Mucosa of descending colon (tissue), 3 donors: ENCODE measurements at regions not wholly inside any gene's neighbourhood (a gene's known extent, or its start where the extent isn't known, plus 50 kb on each side); places are given as distances from the start of the nearest gene placed in this dataset.
"Not testable (repeated sequence)": the region's sequence is repeated elsewhere in the genome, so short reads cannot be mapped to it uniquely, and the experiment has no call there.

ENCODE experiments used
- ATAC-seq: fragments of 200-7000 bp; cut with Tn5 transposase; one replicate; pipeline ENCODE4 v1.9.1; 2020; ENCODE audit warnings: mild to moderate bottlenecking, moderate library complexity
- DNase-seq, 3 donors: peaks; one replicate each; pipeline ENCODE4 v3.0.0-alpha.2; 2020
- H3K36me3 ChIP-seq: fragments of 200-600 bp; one replicate; pipeline ENCODE4 v1.8.0; 2021; ENCODE audit warnings: low read depth, mild to moderate bottlenecking
- H3K4me1 ChIP-seq: fragments of 200-600 bp; one replicate; pipeline ENCODE4 v1.8.0; 2021; ENCODE audit warnings: low read depth, mild to moderate bottlenecking
- H3K4me3 ChIP-seq: fragments of 200-600 bp; one replicate; pipeline ENCODE4 v1.8.0; 2021; ENCODE audit warnings: mild to moderate bottlenecking
- H3K9me3 ChIP-seq: fragments of 200-600 bp; one replicate; pipeline ENCODE4 v1.8.0; 2021; ENCODE audit warnings: mild to moderate bottlenecking
- intact Hi-C, 2 donors: fragments of 100-400 bp; cut with DNase I in 1 of 2; cut with micrococcal nuclease in 1 of 2; formaldehyde crosslinking; loops; one replicate each; pipeline versions ENCODE4 v1.11.0 to v1.11.1; 2022; cut with DNase I, micrococcal nuclease
- TF ChIP-seq, protein P1 (sequence below): fragments of 200-600 bp; IDR thresholded peaks from one replicate; pipeline ENCODE4 v1.8.0; 2022; ENCODE audit warnings: antibody characterized with exemption, mild to moderate bottlenecking
- donor health status: DM: no; HTN: no; CAD: no; lungs with moderate emphysema.
- donor health status: DM: no; HTN: no; CAD: no.
- donor health status: DM: no; HTN: yes; CAD: no.

DNA sequence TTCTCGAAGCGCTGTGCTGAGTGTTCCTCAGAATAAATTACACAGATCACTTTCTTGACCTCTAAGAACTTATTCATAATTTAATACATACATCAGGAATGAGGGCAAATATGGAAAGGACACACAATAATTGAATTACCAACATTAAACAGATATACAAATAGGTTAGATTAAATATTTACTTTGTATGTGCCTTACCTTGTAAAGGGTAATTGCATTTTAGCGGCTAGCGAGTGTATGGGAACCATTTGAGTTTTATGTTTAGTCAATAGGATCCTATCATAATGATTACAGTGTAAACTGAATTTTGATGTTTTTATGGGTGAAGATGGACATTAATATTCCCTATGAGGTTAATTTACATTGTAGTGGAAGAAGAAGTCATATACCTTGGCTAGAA lies 1187.1 kb upstream of the WWC1 start:
- no peaks in the 10 kb centered on the region for H3K9me3 ChIP-seq
- ATAC-seq, result no peak
- H3K36me3 ChIP-seq, result no peaks in the 10 kb centered on the region
- intact Hi-C loops, result no loop called here
- no peaks in the 10 kb centered on the region for H3K4me1 ChIP-seq
- no peak overlapping the region for H3K4me3 ChIP-seq
- DNase-seq, result no peak
- TF ChIP-seq, protein P1, sequence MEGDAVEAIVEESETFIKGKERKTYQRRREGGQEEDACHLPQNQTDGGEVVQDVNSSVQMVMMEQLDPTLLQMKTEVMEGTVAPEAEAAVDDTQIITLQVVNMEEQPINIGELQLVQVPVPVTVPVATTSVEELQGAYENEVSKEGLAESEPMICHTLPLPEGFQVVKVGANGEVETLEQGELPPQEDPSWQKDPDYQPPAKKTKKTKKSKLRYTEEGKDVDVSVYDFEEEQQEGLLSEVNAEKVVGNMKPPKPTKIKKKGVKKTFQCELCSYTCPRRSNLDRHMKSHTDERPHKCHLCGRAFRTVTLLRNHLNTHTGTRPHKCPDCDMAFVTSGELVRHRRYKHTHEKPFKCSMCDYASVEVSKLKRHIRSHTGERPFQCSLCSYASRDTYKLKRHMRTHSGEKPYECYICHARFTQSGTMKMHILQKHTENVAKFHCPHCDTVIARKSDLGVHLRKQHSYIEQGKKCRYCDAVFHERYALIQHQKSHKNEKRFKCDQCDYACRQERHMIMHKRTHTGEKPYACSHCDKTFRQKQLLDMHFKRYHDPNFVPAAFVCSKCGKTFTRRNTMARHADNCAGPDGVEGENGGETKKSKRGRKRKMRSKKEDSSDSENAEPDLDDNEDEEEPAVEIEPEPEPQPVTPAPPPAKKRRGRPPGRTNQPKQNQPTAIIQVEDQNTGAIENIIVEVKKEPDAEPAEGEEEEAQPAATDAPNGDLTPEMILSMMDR, result no peak

DNA sequence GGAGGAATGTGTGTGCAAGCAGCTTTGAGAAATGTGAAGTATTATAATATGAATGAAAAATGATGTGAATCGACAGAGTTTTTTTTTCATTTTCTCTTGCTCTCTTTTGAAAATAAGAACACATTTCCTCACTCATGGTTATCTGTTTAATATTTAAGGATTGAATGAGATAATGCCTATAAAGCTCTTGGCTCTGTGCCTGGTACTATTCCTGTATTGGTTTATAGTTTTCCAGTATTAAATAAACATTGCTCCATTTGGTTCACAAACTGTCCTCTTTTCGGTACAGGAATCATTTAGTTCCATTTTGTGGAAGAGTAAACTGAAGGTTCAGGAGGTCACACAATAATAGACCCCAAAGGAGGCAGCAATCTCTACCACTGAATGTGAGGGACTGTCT lies 1185.5 kb upstream of the WWC1 start:
- TF ChIP-seq, protein P1, result no peak
- peak in 1 of 3 donors; percentile 7 for DNase-seq
- intact Hi-C loops, result no loop called here
- H3K4me3 ChIP-seq, result no peak overlapping the region
- H3K9me3 ChIP-seq, result no peaks in the 10 kb centered on the region
- no peak for ATAC-seq
- no peaks in the 10 kb centered on the region for H3K36me3 ChIP-seq
- no peaks in the 10 kb centered on the region for H3K4me1 ChIP-seq

DNA sequence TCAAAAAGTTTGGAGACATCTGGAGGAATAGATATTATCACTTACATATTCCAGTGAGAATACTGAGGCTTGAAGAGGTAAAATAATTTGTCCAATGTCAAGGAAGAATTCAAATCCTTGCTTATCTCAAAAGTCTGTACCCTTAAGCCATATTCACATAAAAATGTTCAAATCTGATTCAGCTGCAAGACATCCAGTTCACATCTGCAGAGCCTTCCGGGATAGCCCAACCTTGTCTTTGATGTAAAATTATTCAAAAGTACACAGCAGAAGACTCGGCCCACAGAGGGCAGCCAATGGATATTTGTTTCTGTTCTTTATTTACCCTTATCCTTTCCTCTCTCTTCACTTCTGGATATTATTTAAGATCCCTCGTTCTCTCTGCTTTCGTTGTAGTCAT lies 1183.8 kb upstream of the WWC1 start:
- intact Hi-C loops, result no loop called here
- TF ChIP-seq, protein P1, result no peak
- ATAC-seq, result no peak
- Histone ChIP-seq H3K4me1 (no peaks in the 10 kb centered on the region), H3K36me3 (no peaks in the 10 kb centered on the region), H3K9me3 (no peaks in the 10 kb centered on the region), H3K4me3 (no peak overlapping the region)
- DNase-seq, result no peak

DNA sequence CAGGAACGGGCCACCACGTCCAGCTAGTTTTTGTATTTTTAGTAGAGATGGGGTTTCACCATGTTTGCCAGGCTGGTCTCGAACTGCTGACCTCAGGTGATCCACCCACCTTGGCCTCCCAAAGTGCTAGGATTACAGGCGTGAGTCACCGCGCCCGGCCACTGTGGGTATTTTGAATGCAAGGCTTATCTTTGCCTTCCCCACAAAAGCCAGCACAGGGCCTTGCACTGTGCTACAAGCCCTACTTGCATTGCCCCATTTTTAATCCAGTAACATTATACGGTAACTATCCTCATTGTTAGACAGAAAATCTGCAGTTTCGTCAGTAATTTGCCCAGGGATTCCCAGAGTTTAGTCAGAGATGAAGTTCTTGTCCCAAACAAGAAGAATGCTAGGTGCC lies 1183.2 kb upstream of the WWC1 start:
- H3K9me3 ChIP-seq, H3K4me1 ChIP-seq, H3K4me3 ChIP-seq, DNase-seq, H3K36me3 ChIP-seq, ATAC-seq, intact Hi-C loops: not testable (repeated sequence)

DNA sequence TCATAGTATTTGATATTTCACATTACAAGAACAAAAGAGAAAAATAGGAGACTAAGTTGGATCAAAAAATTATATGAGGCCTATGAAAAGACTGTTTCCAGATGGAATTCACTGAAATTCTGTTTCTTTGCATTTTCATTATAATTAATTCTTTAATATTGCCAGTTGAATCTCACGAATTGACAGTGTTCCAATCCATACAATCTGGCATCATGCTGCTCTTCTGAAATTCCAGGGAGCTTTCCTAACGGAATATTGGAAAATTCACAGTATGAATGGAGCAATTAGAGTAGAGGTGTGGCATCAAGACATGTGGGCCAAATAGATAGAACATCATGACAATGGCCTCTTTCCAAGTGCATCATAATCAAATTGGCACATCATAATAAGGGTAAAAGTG lies 1178.9 kb upstream of the WWC1 start:
- DNase-seq, result no peak
- Histone ChIP-seq H3K9me3 (no peaks in the 10 kb centered on the region), H3K4me3 (no peak overlapping the region), H3K36me3 (no peaks in the 10 kb centered on the region), H3K4me1 (no peaks in the 10 kb centered on the region)
- ATAC-seq, result no peak
- TF ChIP-seq, protein P1, result no peak
- intact Hi-C loops, result no loop called here

DNA sequence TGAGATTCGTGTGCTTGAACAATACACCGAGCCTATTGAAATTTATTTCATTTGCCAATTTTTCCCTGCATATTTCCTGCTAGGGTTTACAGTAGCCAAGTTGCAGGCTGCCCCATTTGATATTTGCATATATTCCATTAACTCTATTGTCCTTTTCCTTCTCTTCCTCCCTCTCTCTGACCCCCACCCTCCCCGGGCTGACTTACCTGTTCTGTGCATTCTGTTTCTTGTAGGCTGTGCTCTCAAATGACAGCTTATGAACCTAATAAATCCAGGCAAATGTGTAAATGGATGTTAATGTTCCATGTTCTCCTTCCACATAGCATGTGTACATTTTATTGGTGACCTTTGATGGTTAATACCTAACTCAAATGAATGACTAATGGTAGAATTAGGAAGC lies 1169.2 kb upstream of the WWC1 start:
- TF ChIP-seq, protein P1, result no peak
- Histone ChIP-seq H3K9me3 (no peaks in the 10 kb centered on the region), H3K4me3 (no peak overlapping the region), H3K36me3 (no peaks in the 10 kb centered on the region), H3K4me1 (no peaks in the 10 kb centered on the region)
- ATAC-seq (no peak), DNase-seq (no peak)
- intact Hi-C loops, result no loop called here
